Ascending aorta (tissue), 2 donors: ENCODE measurements at regions not wholly inside any gene's neighbourhood (a gene's known extent, or its start where the extent isn't known, plus 50 kb on each side); places are given as distances from the start of the nearest gene placed in this dataset.

Source experiments
- DNase-seq, 2 donors: peaks; one replicate each; pipeline ENCODE4 v3.0.0-alpha.2; 2019; ENCODE audit warnings: low spot score in 2 of 2
- H3K27ac ChIP-seq, 2 donors: fragments of 200-600 bp; sonication (generic); one replicate each; pipeline ENCODE4 v1.5.1; 2016 to 2017; ENCODE audit warnings: mild to moderate bottlenecking in 1 of 2
- H3K27me3 ChIP-seq: fragments of 200-600 bp; sonication (generic); one replicate; pipeline ENCODE4 v1.5.1; 2017
- H3K36me3 ChIP-seq, 2 donors: fragments of 200-600 bp; sonication (generic); one replicate each; pipeline ENCODE4 v1.5.1; 2016
- H3K4me1 ChIP-seq, 2 donors: fragments of 200-600 bp; sonication (generic); one replicate each; pipeline ENCODE4 v1.5.1; 2016 to 2017; ENCODE audit warnings: mild to moderate bottlenecking in 1 of 2
- H3K4me3 ChIP-seq, 2 donors: fragments of 200-600 bp; sonication (generic); one replicate each; pipeline ENCODE4 v1.5.1; 2016 to 2017; ENCODE audit warnings: mild to moderate bottlenecking in 1 of 2
- H3K9me3 ChIP-seq, 2 donors: fragments of 200-600 bp; sonication (generic); one replicate each; pipeline ENCODE4 v1.5.1; 2016
- CTCF ChIP-seq, 3 experiments: fragments of 200-600 bp in 2 of 3; fragments of 450-650 bp in 1 of 3; sonication (generic) in 2 of 3; IDR thresholded peaks; one replicate each; pipeline ENCODE4 v1.5.1; 2016 to 2019; ENCODE audit warnings: antibody characterized with exemption in 3 of 3, mild to moderate bottlenecking in 1 of 3, moderate library complexity in 1 of 3
- intact Hi-C: fragments of 100-400 bp; cut with DNase I; formaldehyde crosslinking; loops from one replicate; pipeline ENCODE4 v1.15.1; 2023

- Histone ChIP-seq H3K36me3 (no peaks in the 10 kb centered on the region), H3K27ac (no peak overlapping the region), H3K4me1 (peaks cover 0 to 3% of the 10 kb centered on the region in 2 donors), H3K27me3 (no peaks in the 10 kb centered on the region), H3K4me3 (no peak overlapping the region), H3K9me3 (no peaks in the 10 kb centered on the region)
- intact Hi-C loops: no loop called here
- no peak for TF ChIP-seq CTCF (IDR thresholded peaks at IDR 0.05)
- no peak for DNase-seq
These were observed 249.4 kb downstream of the MEIS1 start for GRCh38 chr2:66684289-66684688.

GRCh38 chr2:66686755-66687154 lies 251.8 kb downstream of the MEIS1 start:
- H3K27ac ChIP-seq: no peak overlapping the region
- DNase-seq: no peak
- H3K27me3 ChIP-seq: no peaks in the 10 kb centered on the region
- no peaks in the 10 kb centered on the region for H3K36me3 ChIP-seq
- H3K4me3 ChIP-seq: no peak overlapping the region
- TF ChIP-seq CTCF (IDR thresholded peaks at IDR 0.05): no peak
- peaks cover 0 to 3% of the 10 kb centered on the region in 2 donors for H3K4me1 ChIP-seq
- no peaks in the 10 kb centered on the region for H3K9me3 ChIP-seq
- intact Hi-C loops: no loop called here

GRCh38 chr2:66688951-66689350 lies 254.0 kb downstream of the MEIS1 start:
- DNase-seq: no peak
- H3K36me3 ChIP-seq: no peaks in the 10 kb centered on the region
- H3K27me3 ChIP-seq: no peaks in the 10 kb centered on the region
- H3K9me3 ChIP-seq: no peaks in the 10 kb centered on the region
- H3K27ac ChIP-seq: no peak overlapping the region
- no peaks in the 10 kb centered on the region for H3K4me1 ChIP-seq
- intact Hi-C loops: no loop called here
- no peak overlapping the region for H3K4me3 ChIP-seq
- no peak for TF ChIP-seq CTCF (IDR thresholded peaks at IDR 0.05)

GRCh38 chr2:66689456-66690051 lies 254.6 kb downstream of the MEIS1 start:
- Histone ChIP-seq H3K9me3 (no peaks in the 10 kb centered on the region), H3K27ac (no peak overlapping the region), H3K36me3 (no peaks in the 10 kb centered on the region), H3K4me3 (no peak overlapping the region), H3K27me3 (no peaks in the 10 kb centered on the region), H3K4me1 (no peaks in the 10 kb centered on the region)
- intact Hi-C loops: loop anchor here (5.0 kb wide), 2 partner anchors 107 to 252 kb away; partner anchors contain the start of gene MEIS1
- DNase-seq: no peak
- no peak for TF ChIP-seq CTCF (IDR thresholded peaks at IDR 0.05)

GRCh38 chr2:66691031-66691965 lies 256.4 kb downstream of the MEIS1 start:
- no peaks in the 10 kb centered on the region for H3K9me3 ChIP-seq
- no peaks in the 10 kb centered on the region for H3K36me3 ChIP-seq
- intact Hi-C loops: loop anchor here (5.0 kb wide), 2 partner anchors 109 to 254 kb away; partner anchors contain the start of gene MEIS1
- no peak for DNase-seq
- H3K27me3 ChIP-seq: no peaks in the 10 kb centered on the region
- no peak for TF ChIP-seq CTCF (IDR thresholded peaks at IDR 0.05)
- peak overlapping the region in 1 of 2 donors; percentile 34 for H3K27ac ChIP-seq
- H3K4me3 ChIP-seq: peak overlapping the region; percentile 37 to 42
- no peaks in the 10 kb centered on the region for H3K4me1 ChIP-seq
